ENCODE measurements at regions not wholly inside any gene's neighbourhood (a gene's known extent, or its start where the extent isn't known, plus 50 kb on each side); places are given as distances from the start of the nearest gene placed in this dataset.

- no peak for TF ChIP-seq TFAP4 (IDR thresholded peaks at IDR 0.05; ENCODE audit: borderline replicate concordance, low read depth)
- no peak for TF ChIP-seq MAFK (conservative IDR thresholded peaks at IDR 0.05 in 1 of 2, IDR thresholded peaks at IDR 0.05 in 1 of 2; ENCODE audit: low read length in 2 of 2)
- TF ChIP-seq POLR2AphosphoS5 (IDR thresholded peaks at IDR 0.05; ENCODE audit: low read depth, low read length), result no peak
- no peak for TF ChIP-seq NR2F2 (IDR thresholded peaks at IDR 0.05; ENCODE audit: borderline replicate concordance, low read depth)
- no peak for TF ChIP-seq POLR2G (IDR thresholded peaks at IDR 0.05; ENCODE audit: low read depth, low read length)
- TF ChIP-seq, protein P1, sequence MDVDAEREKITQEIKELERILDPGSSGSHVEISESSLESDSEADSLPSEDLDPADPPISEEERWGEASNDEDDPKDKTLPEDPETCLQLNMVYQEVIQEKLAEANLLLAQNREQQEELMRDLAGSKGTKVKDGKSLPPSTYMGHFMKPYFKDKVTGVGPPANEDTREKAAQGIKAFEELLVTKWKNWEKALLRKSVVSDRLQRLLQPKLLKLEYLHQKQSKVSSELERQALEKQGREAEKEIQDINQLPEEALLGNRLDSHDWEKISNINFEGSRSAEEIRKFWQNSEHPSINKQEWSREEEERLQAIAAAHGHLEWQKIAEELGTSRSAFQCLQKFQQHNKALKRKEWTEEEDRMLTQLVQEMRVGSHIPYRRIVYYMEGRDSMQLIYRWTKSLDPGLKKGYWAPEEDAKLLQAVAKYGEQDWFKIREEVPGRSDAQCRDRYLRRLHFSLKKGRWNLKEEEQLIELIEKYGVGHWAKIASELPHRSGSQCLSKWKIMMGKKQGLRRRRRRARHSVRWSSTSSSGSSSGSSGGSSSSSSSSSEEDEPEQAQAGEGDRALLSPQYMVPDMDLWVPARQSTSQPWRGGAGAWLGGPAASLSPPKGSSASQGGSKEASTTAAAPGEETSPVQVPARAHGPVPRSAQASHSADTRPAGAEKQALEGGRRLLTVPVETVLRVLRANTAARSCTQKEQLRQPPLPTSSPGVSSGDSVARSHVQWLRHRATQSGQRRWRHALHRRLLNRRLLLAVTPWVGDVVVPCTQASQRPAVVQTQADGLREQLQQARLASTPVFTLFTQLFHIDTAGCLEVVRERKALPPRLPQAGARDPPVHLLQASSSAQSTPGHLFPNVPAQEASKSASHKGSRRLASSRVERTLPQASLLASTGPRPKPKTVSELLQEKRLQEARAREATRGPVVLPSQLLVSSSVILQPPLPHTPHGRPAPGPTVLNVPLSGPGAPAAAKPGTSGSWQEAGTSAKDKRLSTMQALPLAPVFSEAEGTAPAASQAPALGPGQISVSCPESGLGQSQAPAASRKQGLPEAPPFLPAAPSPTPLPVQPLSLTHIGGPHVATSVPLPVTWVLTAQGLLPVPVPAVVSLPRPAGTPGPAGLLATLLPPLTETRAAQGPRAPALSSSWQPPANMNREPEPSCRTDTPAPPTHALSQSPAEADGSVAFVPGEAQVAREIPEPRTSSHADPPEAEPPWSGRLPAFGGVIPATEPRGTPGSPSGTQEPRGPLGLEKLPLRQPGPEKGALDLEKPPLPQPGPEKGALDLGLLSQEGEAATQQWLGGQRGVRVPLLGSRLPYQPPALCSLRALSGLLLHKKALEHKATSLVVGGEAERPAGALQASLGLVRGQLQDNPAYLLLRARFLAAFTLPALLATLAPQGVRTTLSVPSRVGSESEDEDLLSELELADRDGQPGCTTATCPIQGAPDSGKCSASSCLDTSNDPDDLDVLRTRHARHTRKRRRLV (CRISPR knock-in tag; IDR thresholded peaks at IDR 0.05), result no peak
- TF ChIP-seq KMT2B (CRISPR knock-in tag; IDR thresholded peaks at IDR 0.05), result no peak
- no peak for TF ChIP-seq NFYB (CRISPR knock-in tag; IDR thresholded peaks at IDR 0.05)
- TF ChIP-seq ZBTB40 (IDR thresholded peaks at IDR 0.05), result no peak
- no peak for TF ChIP-seq ZBTB40 (CRISPR knock-in tag; IDR thresholded peaks at IDR 0.05)
- TF ChIP-seq, protein P2, sequence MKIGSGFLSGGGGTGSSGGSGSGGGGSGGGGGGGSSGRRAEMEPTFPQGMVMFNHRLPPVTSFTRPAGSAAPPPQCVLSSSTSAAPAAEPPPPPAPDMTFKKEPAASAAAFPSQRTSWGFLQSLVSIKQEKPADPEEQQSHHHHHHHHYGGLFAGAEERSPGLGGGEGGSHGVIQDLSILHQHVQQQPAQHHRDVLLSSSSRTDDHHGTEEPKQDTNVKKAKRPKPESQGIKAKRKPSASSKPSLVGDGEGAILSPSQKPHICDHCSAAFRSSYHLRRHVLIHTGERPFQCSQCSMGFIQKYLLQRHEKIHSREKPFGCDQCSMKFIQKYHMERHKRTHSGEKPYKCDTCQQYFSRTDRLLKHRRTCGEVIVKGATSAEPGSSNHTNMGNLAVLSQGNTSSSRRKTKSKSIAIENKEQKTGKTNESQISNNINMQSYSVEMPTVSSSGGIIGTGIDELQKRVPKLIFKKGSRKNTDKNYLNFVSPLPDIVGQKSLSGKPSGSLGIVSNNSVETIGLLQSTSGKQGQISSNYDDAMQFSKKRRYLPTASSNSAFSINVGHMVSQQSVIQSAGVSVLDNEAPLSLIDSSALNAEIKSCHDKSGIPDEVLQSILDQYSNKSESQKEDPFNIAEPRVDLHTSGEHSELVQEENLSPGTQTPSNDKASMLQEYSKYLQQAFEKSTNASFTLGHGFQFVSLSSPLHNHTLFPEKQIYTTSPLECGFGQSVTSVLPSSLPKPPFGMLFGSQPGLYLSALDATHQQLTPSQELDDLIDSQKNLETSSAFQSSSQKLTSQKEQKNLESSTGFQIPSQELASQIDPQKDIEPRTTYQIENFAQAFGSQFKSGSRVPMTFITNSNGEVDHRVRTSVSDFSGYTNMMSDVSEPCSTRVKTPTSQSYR (CRISPR knock-in tag; IDR thresholded peaks at IDR 0.05; ENCODE audit: borderline replicate concordance), result no peak
- no peak for TF ChIP-seq ZFX (CRISPR knock-in tag; IDR thresholded peaks at IDR 0.05; ENCODE audit: low read depth)
- TF ChIP-seq CTCF (CRISPR knock-in tag; IDR thresholded peaks at IDR 0.05), result no peak
- TF ChIP-seq ZBTB1 (CRISPR knock-in tag; IDR thresholded peaks at IDR 0.05; ENCODE audit: borderline replicate concordance), result no peak
Measured at GRCh38 chr14:87483271-87484260, 509.4 kb downstream of the GALC start.
